OCI-LY3 (cell line): ENCODE measurements at regions not wholly inside any gene's neighbourhood (a gene's known extent, or its start where the extent isn't known, plus 50 kb on each side); places are given as distances from the start of the nearest gene placed in this dataset.
"Not testable (repeated sequence)": the region's sequence is repeated elsewhere in the genome, so short reads cannot be mapped to it uniquely, and the experiment has no call there.

Experiments
- CTCF ChIP-seq: fragments of 200-600, 300-600 bp; sonication (generic); IDR thresholded peaks from 2 replicates; pipeline ENCODE4 v1.5.1; 2014; ENCODE audit warnings: antibody characterized with exemption, low read length, low read depth
- EZH2phosphoT487 ChIP-seq: fragments of 200-600 bp; shearing (Covaris generic); IDR thresholded peaks from 2 replicates; pipeline ENCODE4 v1.6.1; 2018; ENCODE audit warnings: antibody characterized with exemption, mixed run types, low read depth

GRCh38 chr2:868857-869256, 81.8 kb upstream of the SNTG2 start:
- TF ChIP-seq EZH2phosphoT487, CTCF: not testable (repeated sequence)
